Peyer's patch (tissue), 4 donors: ENCODE measurements at regions not wholly inside any gene's neighbourhood (a gene's known extent, or its start where the extent isn't known, plus 50 kb on each side); places are given as distances from the start of the nearest gene placed in this dataset.

Experiments used
- DNase-seq, 3 donors: peaks; one replicate each; pipeline ENCODE4 v3.0.0-alpha.2; 2017 to 2019
- H3K27ac ChIP-seq, 4 donors: fragments of 200-600 bp; sonication (generic); one replicate each; pipeline ENCODE4 v1.5.1; 2016 to 2019
- H3K27me3 ChIP-seq, 2 donors: fragments of 200-600 bp; sonication (generic); one replicate each; pipeline ENCODE4 v1.5.1; 2019
- H3K36me3 ChIP-seq, 3 donors: fragments of 200-600 bp; sonication (generic); one replicate each; pipeline ENCODE4 v1.5.1; 2016 to 2019
- H3K4me1 ChIP-seq, 4 donors: fragments of 200-600 bp; sonication (generic); one replicate each; pipeline ENCODE4 v1.5.1; 2016 to 2019
- H3K4me3 ChIP-seq, 4 donors: fragments of 200-600 bp; sonication (generic); 1 replicate in 3 of 4; 2 replicates in 1 of 4; pipeline ENCODE4 v1.5.1; 2016 to 2019; ENCODE audit warnings: mild to moderate bottlenecking in 1 of 4
- H3K9me3 ChIP-seq, 4 donors: fragments of 200-600 bp; sonication (generic); one replicate each; pipeline ENCODE4 v1.5.1; 2016 to 2019; ENCODE audit warnings: mild to moderate bottlenecking in 1 of 4
- CTCF ChIP-seq, 6 experiments: fragments of 450-650 bp in 4 of 6; fragments of 200-600 bp in 2 of 6; sonication (generic) in 1 of 6; IDR thresholded peaks; one replicate each; pipeline ENCODE4 v1.5.1; 2017 to 2019; ENCODE audit warnings: antibody characterized with exemption in 6 of 6, mild to moderate bottlenecking in 3 of 6, moderate library complexity in 1 of 6
- POLR2A ChIP-seq, 2 donors: fragments of 450-650 bp; IDR thresholded peaks; one replicate each; pipeline ENCODE4 v1.5.1; 2017; ENCODE audit warnings: antibody characterized with exemption in 2 of 2, mild to moderate bottlenecking in 2 of 2, moderate library complexity in 2 of 2

GRCh38 chr19:28152195-28152594 lies 1060.8 kb downstream of the UQCRFS1 start:
- no peak overlapping the region for H3K4me3 ChIP-seq
- no peaks in the 10 kb centered on the region for H3K4me1 ChIP-seq
- TF ChIP-seq CTCF (IDR thresholded peaks at IDR 0.05) (no peak), POLR2A (IDR thresholded peaks at IDR 0.05) (no peak)
- H3K27me3 ChIP-seq = no peaks in the 10 kb centered on the region
- no peaks in the 10 kb centered on the region for H3K36me3 ChIP-seq
- H3K9me3 ChIP-seq = no peaks in the 10 kb centered on the region
- H3K27ac ChIP-seq = no peak overlapping the region
- no peak for DNase-seq

- Histone ChIP-seq H3K36me3 (no peaks in the 10 kb centered on the region), H3K9me3 (no peaks in the 10 kb centered on the region), H3K4me3 (no peak overlapping the region), H3K27ac (no peak overlapping the region), H3K4me1 (no peaks in the 10 kb centered on the region), H3K27me3 (no peaks in the 10 kb centered on the region)
- no peak for DNase-seq
- no peak for TF ChIP-seq POLR2A (IDR thresholded peaks at IDR 0.05)
- no peak for TF ChIP-seq CTCF (IDR thresholded peaks at IDR 0.05)
Observed at GRCh38 chr19:28150129-28150528, 1062.8 kb downstream of the UQCRFS1 start.

- Histone ChIP-seq H3K4me1 (no peaks in the 10 kb centered on the region), H3K9me3 (no peaks in the 10 kb centered on the region), H3K36me3 (no peaks in the 10 kb centered on the region), H3K27me3 (no peaks in the 10 kb centered on the region), H3K27ac (no peak overlapping the region), H3K4me3 (no peak overlapping the region)
- TF ChIP-seq POLR2A (IDR thresholded peaks at IDR 0.05) = no peak
- TF ChIP-seq CTCF (IDR thresholded peaks at IDR 0.05) = no peak
- no peak for DNase-seq
Observed at GRCh38 chr19:28148554-28148953, 1064.4 kb downstream of the UQCRFS1 start.

GRCh38 chr19:28142258-28142657 lies 1070.7 kb downstream of the UQCRFS1 start:
- TF ChIP-seq CTCF (IDR thresholded peaks at IDR 0.05) (no peak), POLR2A (IDR thresholded peaks at IDR 0.05) (no peak)
- Histone ChIP-seq H3K27me3 (no peaks in the 10 kb centered on the region), H3K9me3 (peaks cover 0 to 4% (median 0%) of the 10 kb centered on the region in 4 donors), H3K4me3 (no peak overlapping the region), H3K27ac (no peak overlapping the region), H3K4me1 (no peaks in the 10 kb centered on the region), H3K36me3 (no peaks in the 10 kb centered on the region)
- no peak for DNase-seq

GRCh38 chr19:28140201-28140600 lies 1072.8 kb downstream of the UQCRFS1 start:
- H3K27ac ChIP-seq = no peak overlapping the region
- no peak overlapping the region for H3K4me3 ChIP-seq
- H3K4me1 ChIP-seq = no peaks in the 10 kb centered on the region
- H3K36me3 ChIP-seq = no peaks in the 10 kb centered on the region
- no peaks in the 10 kb centered on the region for H3K27me3 ChIP-seq
- TF ChIP-seq CTCF (IDR thresholded peaks at IDR 0.05) (no peak), POLR2A (IDR thresholded peaks at IDR 0.05) (no peak)
- no peak for DNase-seq
- H3K9me3 ChIP-seq = peaks cover 0 to 4% (median 0%) of the 10 kb centered on the region in 4 donors

GRCh38 chr19:28137772-28138171 lies 1075.2 kb downstream of the UQCRFS1 start:
- Histone ChIP-seq H3K4me1 (no peaks in the 10 kb centered on the region), H3K27ac (no peak overlapping the region), H3K9me3 (peaks cover 0 to 4% (median 0%) of the 10 kb centered on the region in 4 donors), H3K27me3 (no peaks in the 10 kb centered on the region), H3K4me3 (no peak overlapping the region), H3K36me3 (no peaks in the 10 kb centered on the region)
- no peak for DNase-seq
- TF ChIP-seq POLR2A (IDR thresholded peaks at IDR 0.05) = no peak
- TF ChIP-seq CTCF (IDR thresholded peaks at IDR 0.05) = no peak
